ENCODE measurements at regions not wholly inside any gene's neighbourhood (a gene's known extent, or its start where the extent isn't known, plus 50 kb on each side); places are given as distances from the start of the nearest gene placed in this dataset.

DNA sequence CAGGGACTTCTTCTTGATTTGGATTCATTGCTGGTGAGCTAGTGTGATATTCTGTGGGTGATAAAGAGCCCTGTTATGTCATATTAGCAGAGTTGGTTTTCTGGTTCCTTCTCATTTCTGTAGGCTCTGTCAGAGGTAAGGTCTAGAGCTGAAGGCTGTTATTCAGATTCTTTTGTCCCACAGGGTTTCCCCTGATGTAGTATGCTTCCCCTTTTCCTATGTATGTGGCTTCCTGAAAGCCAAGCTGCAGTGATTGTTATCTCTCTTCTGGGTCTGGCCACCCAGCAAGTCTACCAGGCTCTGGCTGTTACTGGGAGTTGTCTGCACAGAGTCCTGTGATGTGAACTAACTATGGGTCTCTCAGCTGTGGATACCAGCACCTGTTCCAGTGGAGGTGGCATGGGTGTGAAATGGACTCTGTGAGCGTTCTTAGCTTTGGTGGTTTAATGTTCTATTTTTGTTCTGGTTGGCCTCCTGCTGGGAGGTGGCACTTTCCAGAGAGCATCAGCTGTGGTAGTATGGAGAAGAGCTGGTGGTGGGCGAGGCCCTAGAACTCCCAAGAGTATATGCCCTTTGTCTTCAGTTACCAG lies 373.7 kb downstream of the AR start:
- Histone ChIP-seq H3K9me2 (ENCODE audit: insufficient read depth, low read length) (no peaks in the 10 kb centered on the region), H3K27ac (ENCODE audit: low read depth, low read length, poor library complexity, severe bottlenecking) (no peak overlapping the region), H3K79me2 (ENCODE audit: insufficient read depth, low read depth, low read length) (no peaks in the 10 kb centered on the region), H3K9me3 (ENCODE audit: low read length) (no peaks in the 10 kb centered on the region), H3K4me2 (ENCODE audit: low read length) (no peak overlapping the region), H2AFZ (ENCODE audit: low read length) (no peak overlapping the region), H3K4me3 (ENCODE audit: low read depth, low read length, poor library complexity, severe bottlenecking) (no peak overlapping the region), H3K36me3 (ENCODE audit: insufficient read depth, low read length) (no peaks in the 10 kb centered on the region), H3K4me1 (ENCODE audit: insufficient read depth, low read length, poor library complexity, severe bottlenecking) (no peaks in the 10 kb centered on the region), H4K20me1 (ENCODE audit: insufficient read depth, low read length) (no peaks in the 10 kb centered on the region)
- TF ChIP-seq EZH2phosphoT487 (IDR thresholded peaks at IDR 0.05; ENCODE audit: borderline replicate concordance, low read depth, low read length) (no peak), CTCF (conservative IDR thresholded peaks at IDR 0.05; ENCODE audit: low read length) (no peak)
- intact Hi-C loops (cut with micrococcal nuclease; ENCODE audit: unreplicated experiment): no loop called here
- DNase-seq (ENCODE audit: low spot score): no peak
- ChIA-PET POLR2A (interaction anchor here (0.7 to 0.8 kb wide), 2 partner anchors 163 to 1052 kb away, joined by 3 read pairs; no protein-coding TSS in a partner anchor), CTCF (ENCODE audit: unreplicated experiment) (no interaction called here)
- BruUV-seq (replicated peaks): no TSS peak

- Histone ChIP-seq H2AFZ (ENCODE audit: low read length) (no peak overlapping the region), H3K79me2 (ENCODE audit: insufficient read depth, low read depth, low read length) (no peaks in the 10 kb centered on the region), H3K36me3 (ENCODE audit: insufficient read depth, low read length) (no peaks in the 10 kb centered on the region), H3K27ac (ENCODE audit: low read depth, low read length, poor library complexity, severe bottlenecking) (no peak overlapping the region), H3K4me2 (ENCODE audit: low read length) (no peak overlapping the region), H4K20me1 (ENCODE audit: insufficient read depth, low read length) (no peaks in the 10 kb centered on the region), H3K9me3 (ENCODE audit: low read length) (no peaks in the 10 kb centered on the region), H3K9me2 (ENCODE audit: insufficient read depth, low read length) (no peaks in the 10 kb centered on the region), H3K4me1 (ENCODE audit: insufficient read depth, low read length, poor library complexity, severe bottlenecking) (no peaks in the 10 kb centered on the region), H3K4me3 (ENCODE audit: low read depth, low read length, poor library complexity, severe bottlenecking) (no peak overlapping the region)
- no peak for DNase-seq (ENCODE audit: low spot score)
- BruUV-seq (replicated peaks): no TSS peak
- no peak for TF ChIP-seq CTCF (conservative IDR thresholded peaks at IDR 0.05; ENCODE audit: low read length)
- no peak for TF ChIP-seq EZH2phosphoT487 (IDR thresholded peaks at IDR 0.05; ENCODE audit: borderline replicate concordance, low read depth, low read length)
- intact Hi-C loops (cut with micrococcal nuclease; ENCODE audit: unreplicated experiment): no loop called here
- ChIA-PET CTCF (ENCODE audit: unreplicated experiment) (no interaction called here), POLR2A (no interaction called here)
Observed at GRCh38 chrX:67922966-67923365, 379.1 kb downstream of the AR start.

DNA sequence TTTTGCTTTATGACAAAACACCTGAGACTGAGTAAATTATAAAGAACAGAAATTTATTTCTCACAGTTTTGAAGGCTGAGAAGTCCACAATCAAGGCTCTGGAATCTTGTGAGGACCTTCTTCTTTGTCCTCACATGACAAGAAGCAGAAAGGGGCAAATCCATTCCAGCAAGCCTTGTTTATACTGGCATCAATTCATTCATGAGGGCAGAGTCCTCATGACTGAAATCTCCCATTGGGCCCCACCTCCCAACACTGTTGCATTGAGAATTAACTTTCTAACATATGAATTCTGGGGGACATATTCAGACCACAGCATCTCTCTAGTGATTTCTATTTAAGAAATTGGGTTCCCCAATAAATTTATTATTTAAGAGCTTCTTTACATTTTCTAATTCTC lies 395.4 kb downstream of the AR start:
- H3K27ac ChIP-seq (ENCODE audit: low read depth, low read length, poor library complexity, severe bottlenecking): no peak overlapping the region
- no peaks in the 10 kb centered on the region for H4K20me1 ChIP-seq (ENCODE audit: insufficient read depth, low read length)
- intact Hi-C loops (cut with micrococcal nuclease; ENCODE audit: unreplicated experiment): no loop called here
- CTCF ChIA-PET (ENCODE audit: unreplicated experiment): no interaction called here
- BruUV-seq (replicated peaks): no TSS peak
- H3K4me3 ChIP-seq (ENCODE audit: low read depth, low read length, poor library complexity, severe bottlenecking): no peak overlapping the region
- H3K4me1 ChIP-seq (ENCODE audit: insufficient read depth, low read length, poor library complexity, severe bottlenecking): no peaks in the 10 kb centered on the region
- no peak overlapping the region for H2AFZ ChIP-seq (ENCODE audit: low read length)
- H3K9me2 ChIP-seq (ENCODE audit: insufficient read depth, low read length): no peaks in the 10 kb centered on the region
- POLR2A ChIA-PET: no interaction called here
- no peak for DNase-seq (ENCODE audit: low spot score)
- no peaks in the 10 kb centered on the region for H3K9me3 ChIP-seq (ENCODE audit: low read length)
- H3K79me2 ChIP-seq (ENCODE audit: insufficient read depth, low read depth, low read length): no peaks in the 10 kb centered on the region
- H3K4me2 ChIP-seq (ENCODE audit: low read length): no peak overlapping the region
- H3K36me3 ChIP-seq (ENCODE audit: insufficient read depth, low read length): no peaks in the 10 kb centered on the region
- TF ChIP-seq EZH2phosphoT487 (IDR thresholded peaks at IDR 0.05; ENCODE audit: borderline replicate concordance, low read depth, low read length): no peak
- no peak for TF ChIP-seq CTCF (conservative IDR thresholded peaks at IDR 0.05; ENCODE audit: low read length)
